Ishikawa (cell line): ENCODE measurements at regions not wholly inside any gene's neighbourhood (a gene's known extent, or its start where the extent isn't known, plus 50 kb on each side); places are given as distances from the start of the nearest gene placed in this dataset.

ENCODE experiments used
- CREB1 ChIP-seq: IDR thresholded peaks from 2 replicates; pipeline ENCODE4 v1.6.1; 2012; ENCODE audit warnings: low read depth
- EGR1 ChIP-seq: IDR thresholded peaks from 2 replicates; pipeline ENCODE4 v1.6.1; 2012
- EP300 ChIP-seq: IDR thresholded peaks from 2 replicates; pipeline ENCODE4 v1.6.1; 2012; ENCODE audit warnings: borderline replicate concordance
- FOXM1 ChIP-seq: IDR thresholded peaks from 2 replicates; pipeline ENCODE4 v1.6.1; 2012; ENCODE audit warnings: low read depth, borderline replicate concordance
- MAX ChIP-seq: IDR thresholded peaks from 2 replicates; pipeline ENCODE4 v1.6.1; 2012
- NFIC ChIP-seq: IDR thresholded peaks from 2 replicates; pipeline ENCODE4 v1.6.1; 2012
- RAD21 ChIP-seq: IDR thresholded peaks from 2 replicates; pipeline ENCODE4 v1.6.1; 2012; ENCODE audit warnings: low read depth
- REST ChIP-seq: IDR thresholded peaks from 2 replicates; pipeline ENCODE4 v1.6.1; 2012; ENCODE audit warnings: low read depth, mild to moderate bottlenecking
- TAF1 ChIP-seq: IDR thresholded peaks from 2 replicates; pipeline ENCODE4 v1.6.1; 2012; ENCODE audit warnings: low read depth, mild to moderate bottlenecking
- TCF12 ChIP-seq: IDR thresholded peaks from 2 replicates; pipeline ENCODE4 v1.6.1; 2012; ENCODE audit warnings: low read depth
- TEAD4 ChIP-seq: IDR thresholded peaks from 2 replicates; pipeline ENCODE4 v1.6.1; 2012
- USF1 ChIP-seq: IDR thresholded peaks from 2 replicates; pipeline ENCODE4 v1.6.1; 2012
- YY1 ChIP-seq: IDR thresholded peaks from 2 replicates; pipeline ENCODE4 v1.6.1; 2012; ENCODE audit warnings: low read depth
- ZBTB7A ChIP-seq: IDR thresholded peaks from 2 replicates; pipeline ENCODE4 v1.6.1; 2012; ENCODE audit warnings: low read depth

GRCh38 chr7:49151146-49151545, 226.8 kb downstream of the CDC14C start:
- TF ChIP-seq TAF1 (no peak), MAX (no peak), REST (no peak), FOXM1 (no peak), CREB1 (no peak), RAD21 (no peak), YY1 (no peak), NFIC (no peak), EGR1 (no peak), TCF12 (no peak), EP300 (no peak), TEAD4 (no peak), ZBTB7A (no peak), USF1 (no peak)
